SK-N-SH (cell line): ENCODE measurements at regions not wholly inside any gene's neighbourhood (a gene's known extent, or its start where the extent isn't known, plus 50 kb on each side); places are given as distances from the start of the nearest gene placed in this dataset.

ENCODE experiments used
- EZH2phosphoT487 ChIP-seq: fragments of 200-600 bp; sonication (generic); IDR thresholded peaks from 2 replicates; pipeline ENCODE4 v1.6.1; 2017; ENCODE audit warnings: low read depth, mixed run types, mild to moderate bottlenecking, antibody characterized with exemption, moderate library complexity, borderline replicate concordance
- MXI1 ChIP-seq: IDR thresholded peaks from 2 replicates; pipeline ENCODE4 v1.6.1; 2012; ENCODE audit warnings: mild to moderate bottlenecking, low read depth, low read length, improper control_type of control experiment
- SMC3 ChIP-seq: IDR thresholded peaks from 2 replicates; pipeline ENCODE4 v1.6.1; 2012; ENCODE audit warnings: low read depth, low read length, improper control_type of control experiment
- TCF12 ChIP-seq: IDR thresholded peaks from 2 replicates; pipeline ENCODE4 v1.4.0; 2012
- TF ChIP-seq, protein P1 (sequence below): IDR thresholded peaks from 2 replicates; pipeline ENCODE4 v1.4.0; 2012; ENCODE audit warnings: low read depth, borderline replicate concordance
- TF ChIP-seq, protein P2 (sequence below): fragments of 200-600 bp; sonication (generic); IDR thresholded peaks from 2 replicates; pipeline ENCODE4 v1.6.1; 2017; ENCODE audit warnings: antibody characterized with exemption, mild to moderate bottlenecking, moderate library complexity

GRCh38 chr9:107559494-107560086 is 70.0 kb upstream of the KLF4 start:
- TF ChIP-seq MXI1 = no peak
- TF ChIP-seq, protein P1, sequence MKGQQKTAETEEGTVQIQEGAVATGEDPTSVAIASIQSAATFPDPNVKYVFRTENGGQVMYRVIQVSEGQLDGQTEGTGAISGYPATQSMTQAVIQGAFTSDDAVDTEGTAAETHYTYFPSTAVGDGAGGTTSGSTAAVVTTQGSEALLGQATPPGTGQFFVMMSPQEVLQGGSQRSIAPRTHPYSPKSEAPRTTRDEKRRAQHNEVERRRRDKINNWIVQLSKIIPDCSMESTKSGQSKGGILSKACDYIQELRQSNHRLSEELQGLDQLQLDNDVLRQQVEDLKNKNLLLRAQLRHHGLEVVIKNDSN = no peak
- no peak for TF ChIP-seq EZH2phosphoT487
- TF ChIP-seq, protein P2, sequence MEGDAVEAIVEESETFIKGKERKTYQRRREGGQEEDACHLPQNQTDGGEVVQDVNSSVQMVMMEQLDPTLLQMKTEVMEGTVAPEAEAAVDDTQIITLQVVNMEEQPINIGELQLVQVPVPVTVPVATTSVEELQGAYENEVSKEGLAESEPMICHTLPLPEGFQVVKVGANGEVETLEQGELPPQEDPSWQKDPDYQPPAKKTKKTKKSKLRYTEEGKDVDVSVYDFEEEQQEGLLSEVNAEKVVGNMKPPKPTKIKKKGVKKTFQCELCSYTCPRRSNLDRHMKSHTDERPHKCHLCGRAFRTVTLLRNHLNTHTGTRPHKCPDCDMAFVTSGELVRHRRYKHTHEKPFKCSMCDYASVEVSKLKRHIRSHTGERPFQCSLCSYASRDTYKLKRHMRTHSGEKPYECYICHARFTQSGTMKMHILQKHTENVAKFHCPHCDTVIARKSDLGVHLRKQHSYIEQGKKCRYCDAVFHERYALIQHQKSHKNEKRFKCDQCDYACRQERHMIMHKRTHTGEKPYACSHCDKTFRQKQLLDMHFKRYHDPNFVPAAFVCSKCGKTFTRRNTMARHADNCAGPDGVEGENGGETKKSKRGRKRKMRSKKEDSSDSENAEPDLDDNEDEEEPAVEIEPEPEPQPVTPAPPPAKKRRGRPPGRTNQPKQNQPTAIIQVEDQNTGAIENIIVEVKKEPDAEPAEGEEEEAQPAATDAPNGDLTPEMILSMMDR = no peak
- TF ChIP-seq TCF12 = no peak
- no peak for TF ChIP-seq SMC3
